G401.6 (cell line): ENCODE measurements at regions not wholly inside any gene's neighbourhood (a gene's known extent, or its start where the extent isn't known, plus 50 kb on each side); places are given as distances from the start of the nearest gene placed in this dataset.

Experiments used
- FAIRE-seq: peaks from 2 replicates; lab custom pipeline; 2012; peaks lifted over from hg19 to GRCh38; lab: Jason Lieb, UNC

DNA sequence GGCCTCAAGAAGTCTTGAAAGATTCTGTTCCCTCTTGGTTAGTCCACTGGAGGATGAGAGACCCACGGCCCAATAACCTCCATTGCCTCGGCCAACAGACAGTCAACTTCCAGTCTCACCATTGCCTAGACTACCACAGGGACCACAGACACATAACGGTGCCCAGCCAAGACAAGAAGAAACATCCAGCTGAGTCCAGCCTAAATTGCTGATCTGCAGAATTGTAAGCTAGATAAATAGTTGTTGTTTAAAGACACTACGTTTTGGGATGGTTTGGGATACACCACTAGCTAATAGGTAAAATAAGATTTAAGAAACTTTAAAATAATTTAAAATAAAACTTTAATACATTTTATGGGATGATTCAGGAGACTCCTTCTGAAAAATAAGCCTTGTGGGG is 324.7 kb upstream of the JAG1 start:
- FAIRE-seq: no peak

DNA sequence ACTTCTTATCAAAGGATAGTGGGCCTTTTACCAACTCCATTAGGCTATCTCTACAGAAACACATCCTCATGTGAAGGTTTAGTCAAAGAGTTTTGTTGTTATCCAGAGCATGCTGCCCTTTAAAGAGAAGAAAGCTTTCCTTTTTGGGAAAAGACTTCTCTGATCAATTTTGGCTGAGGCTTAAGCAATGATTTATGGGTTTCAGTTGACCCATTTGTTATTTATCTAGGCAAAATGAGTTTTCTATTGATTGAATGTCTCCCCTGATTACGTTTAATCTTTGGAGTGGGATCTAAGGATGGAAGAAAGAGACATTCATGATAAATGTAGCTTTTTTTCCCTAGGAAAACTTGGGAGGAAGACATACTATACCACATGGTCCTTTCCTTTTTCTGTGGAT is 326.6 kb upstream of the JAG1 start:
- FAIRE-seq: no peak

DNA sequence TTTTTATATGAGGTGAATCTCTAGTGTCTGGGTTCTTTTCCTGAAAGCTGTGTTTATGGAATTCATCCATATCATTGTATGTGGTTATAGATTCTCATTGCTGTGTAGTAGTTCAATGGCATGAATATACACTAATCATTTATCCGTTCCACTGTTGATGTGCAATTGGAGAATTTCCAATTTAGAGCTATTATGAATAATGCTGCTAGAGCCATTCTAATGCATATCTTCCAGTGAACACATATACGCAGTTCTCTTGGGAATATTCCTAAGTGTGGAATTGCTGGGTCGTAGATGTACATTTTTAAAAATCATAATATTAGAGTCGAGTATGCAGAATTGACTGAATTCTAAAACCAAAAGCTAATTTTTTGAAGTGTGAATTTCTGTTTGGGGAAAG is 327.5 kb upstream of the JAG1 start:
- FAIRE-seq: no peak

DNA sequence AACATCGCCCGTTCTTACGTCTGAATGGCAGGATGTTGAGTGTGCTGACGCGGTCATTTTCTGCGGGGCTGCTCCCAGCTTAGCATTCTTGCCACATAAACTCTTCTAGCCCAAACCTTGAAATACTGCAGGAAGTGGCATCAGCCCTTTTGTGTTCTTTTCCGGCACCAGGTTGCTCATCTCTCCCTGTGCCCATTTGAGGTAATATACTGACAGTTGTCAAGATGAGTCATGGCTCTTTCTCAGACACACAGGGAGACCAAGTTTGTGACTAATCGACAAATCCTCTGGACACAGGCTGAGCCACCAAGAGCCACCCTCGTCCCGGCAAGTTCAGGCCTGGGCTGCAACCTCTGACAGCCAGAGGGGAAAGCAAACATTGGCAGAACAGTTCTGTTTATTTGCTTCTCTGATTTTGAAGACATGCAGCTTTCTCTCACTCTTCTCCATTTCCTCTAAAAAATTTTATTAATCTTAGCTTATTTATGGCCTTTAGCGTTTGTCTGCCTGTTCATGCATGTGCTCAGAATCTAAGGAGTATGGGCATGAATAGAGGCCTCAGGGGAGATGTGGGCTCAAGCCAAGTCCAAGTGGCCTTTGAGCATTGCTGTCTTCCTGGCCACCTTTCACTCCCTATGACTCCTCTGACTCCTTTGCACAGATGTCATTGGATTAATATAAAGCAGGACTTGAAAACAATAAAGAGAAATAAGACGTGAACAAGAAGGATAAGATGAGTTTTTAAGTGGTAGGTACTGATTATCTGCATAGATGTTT is 328.2 kb upstream of the JAG1 start:
- FAIRE-seq: no peak

DNA sequence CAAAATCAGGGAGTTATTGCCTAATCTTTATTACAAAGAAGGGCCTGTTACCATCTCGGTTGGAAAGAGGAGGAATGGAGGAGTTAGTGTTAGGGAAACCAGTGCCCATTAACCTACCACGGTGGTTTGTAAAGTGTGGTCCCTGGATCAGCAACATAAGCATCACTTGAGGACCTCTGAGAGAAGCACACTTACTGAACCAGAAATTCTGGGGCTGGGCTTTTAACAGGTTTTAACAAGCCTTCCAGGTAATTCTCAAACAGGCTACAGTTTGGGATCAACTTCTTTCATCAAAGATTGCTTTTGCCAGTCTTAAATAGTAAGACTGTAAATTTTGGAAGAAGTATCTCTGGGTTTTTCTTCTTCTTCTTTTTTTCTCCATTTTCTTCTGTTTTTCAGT is 329.5 kb upstream of the JAG1 start:
- no peak for FAIRE-seq

DNA sequence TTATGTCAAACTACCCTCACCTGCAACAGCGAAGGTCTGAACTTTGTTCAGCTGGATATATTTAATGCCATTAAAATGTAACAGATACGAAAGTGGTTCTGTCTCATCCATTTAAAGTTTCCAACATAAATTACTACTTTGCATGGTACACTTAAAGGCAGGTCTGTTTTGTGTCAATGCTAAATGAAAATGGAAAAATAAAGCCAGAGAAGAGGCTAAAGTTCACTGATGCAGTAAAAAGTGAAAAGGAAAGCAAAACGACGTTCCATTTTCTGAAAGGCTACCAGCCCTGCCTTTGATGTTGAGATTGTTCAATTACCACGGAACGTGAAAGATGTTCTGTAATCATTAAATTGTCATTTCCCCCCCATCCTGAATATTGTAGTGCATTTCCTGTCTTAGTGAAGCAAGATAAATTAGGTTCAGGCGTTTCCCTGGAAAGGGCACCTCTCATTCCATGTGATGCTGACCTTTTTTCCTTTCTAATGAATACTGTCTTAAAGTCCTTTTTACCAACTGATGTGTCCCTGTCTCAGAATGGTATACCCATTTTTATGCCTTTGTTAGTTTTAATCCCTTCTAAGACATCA is 334.7 kb upstream of the JAG1 start:
- no peak for FAIRE-seq

DNA sequence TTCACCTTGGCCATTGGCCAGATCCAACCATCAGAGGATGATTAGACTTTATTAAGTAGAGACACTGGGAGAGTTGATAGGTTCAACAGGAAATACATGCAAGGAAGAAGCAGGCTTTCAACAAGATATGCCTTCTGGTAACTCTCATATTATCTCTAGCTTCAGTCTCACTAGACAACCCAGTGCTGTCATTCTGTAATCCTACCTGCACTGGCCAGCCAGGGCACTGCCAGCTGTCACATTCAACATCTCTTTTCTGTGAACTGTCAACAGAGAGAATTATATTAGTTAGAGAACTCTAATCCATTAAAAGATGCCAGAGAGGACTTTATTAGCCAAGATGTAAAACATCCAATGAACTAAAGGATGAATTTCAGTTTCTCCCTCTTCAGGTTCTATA is 337.9 kb upstream of the JAG1 start:
- no peak for FAIRE-seq

DNA sequence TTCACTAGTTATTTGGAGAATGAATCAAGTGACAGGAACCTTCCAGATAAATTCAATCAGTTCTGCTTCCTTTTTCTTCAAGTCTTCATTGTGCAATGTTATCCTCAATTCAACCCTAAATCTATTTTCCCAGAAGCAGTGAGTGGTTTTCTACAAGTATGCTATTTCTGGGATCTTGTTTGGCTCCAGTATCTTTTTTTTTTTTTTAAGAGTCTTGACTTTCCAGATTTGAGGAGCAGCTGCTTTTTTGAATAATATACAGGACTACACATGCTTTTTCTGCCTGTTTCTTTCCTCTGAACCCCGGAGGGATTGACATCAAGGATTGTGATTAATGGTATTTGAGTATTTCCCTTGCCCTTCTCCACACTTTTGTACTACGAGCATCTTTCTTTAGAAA is 339.2 kb upstream of the JAG1 start:
- FAIRE-seq: no peak

DNA sequence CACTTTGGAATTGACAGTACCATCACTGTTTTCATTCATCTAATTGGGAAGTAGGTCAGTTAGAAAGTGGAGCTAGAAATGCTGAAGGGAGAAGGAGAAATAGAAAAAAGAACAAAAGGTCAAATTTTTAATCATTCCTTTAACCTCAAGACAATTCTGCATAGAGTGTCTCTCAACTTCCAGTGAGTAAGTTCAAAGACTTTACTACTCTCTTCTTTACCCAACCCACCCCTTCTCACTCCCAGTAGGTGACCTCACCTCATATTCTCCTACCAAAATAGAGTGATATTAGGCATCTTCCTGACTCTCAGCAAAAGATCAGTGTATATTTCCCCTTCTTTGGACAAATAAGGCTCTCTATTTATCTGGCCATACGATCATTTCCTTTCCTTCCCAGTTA is 340.0 kb upstream of the JAG1 start:
- FAIRE-seq: no peak

DNA sequence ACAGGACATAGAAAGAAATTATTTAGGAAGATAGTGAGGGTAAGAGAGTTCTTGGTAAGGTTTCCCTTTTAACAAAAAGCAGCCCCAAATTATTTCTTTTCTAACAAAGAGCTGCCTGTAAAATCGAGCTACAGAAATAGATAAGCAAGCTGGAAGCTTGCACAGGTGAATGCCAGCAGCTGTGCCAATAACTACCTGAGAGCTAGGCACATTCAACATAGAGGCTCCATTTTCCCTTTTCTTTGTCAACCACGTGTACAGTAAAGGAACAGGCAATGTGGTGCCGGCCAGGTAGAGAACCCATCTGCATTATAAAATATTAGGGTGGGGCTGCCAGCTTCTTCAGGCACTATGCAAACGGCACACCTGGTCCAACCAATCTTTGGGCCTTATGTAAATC is 341.6 kb upstream of the JAG1 start:
- FAIRE-seq: no peak

DNA sequence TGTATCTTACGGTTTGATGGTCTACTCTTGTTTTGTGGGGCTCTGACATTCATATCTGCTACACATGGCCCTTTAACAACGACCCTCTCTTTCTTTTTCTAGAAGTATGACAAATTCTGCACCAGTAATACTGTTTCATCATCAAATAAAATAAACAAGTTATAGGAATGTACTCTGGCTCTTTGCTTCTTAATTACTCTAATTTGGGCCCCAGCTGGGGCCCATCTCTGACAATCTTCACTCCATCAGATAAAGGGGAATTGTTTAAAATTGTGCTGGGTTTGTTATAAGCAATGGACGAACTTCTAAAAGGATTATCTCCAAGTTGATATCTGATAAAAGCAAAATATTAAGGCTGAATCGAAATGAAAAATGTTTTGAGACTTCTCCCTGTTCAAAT is 343.6 kb upstream of the JAG1 start:
- no peak for FAIRE-seq

DNA sequence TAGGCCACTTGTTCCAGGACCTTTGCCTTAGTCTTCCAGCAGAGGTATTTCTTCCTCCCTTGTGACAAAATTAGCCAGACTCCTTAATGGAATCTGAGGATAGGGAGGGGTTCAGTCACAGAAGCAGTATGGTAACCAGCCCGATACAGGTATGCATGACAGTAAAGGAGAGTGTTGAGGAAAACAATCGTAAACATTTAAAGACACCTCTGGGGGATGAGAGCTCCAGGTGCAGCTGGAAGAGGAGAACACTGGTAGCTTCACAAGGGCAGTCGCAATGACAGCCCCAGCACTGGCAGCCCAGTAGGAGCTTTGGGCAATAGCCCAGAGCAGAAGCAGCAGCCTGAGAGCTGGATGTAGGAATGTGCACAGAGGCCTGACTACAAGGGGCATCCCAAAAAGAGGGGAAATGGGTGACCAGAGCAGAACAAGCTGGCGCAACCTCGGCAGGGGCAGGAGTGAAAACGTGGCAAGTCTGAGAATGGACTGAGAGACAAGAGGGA is 344.9 kb upstream of the JAG1 start:
- no peak for FAIRE-seq

DNA sequence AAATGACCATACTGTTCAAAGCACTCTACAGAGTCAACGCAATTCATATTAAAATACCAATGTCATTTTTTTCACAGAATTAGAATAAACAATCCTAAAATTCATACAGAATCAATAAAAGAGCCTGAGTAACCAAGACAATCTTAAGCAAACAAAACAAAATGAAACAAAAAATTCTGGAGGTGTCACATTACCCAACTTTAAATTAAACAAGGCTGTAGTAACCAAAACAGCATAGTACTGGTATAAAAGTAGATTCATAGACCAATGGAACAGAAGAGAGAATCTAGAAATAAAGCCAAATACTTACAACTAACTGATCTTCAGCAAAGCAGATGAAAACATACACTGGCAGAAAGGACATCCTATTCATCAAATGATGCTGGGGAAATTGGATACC is 346.9 kb upstream of the JAG1 start:
- FAIRE-seq: no peak

DNA sequence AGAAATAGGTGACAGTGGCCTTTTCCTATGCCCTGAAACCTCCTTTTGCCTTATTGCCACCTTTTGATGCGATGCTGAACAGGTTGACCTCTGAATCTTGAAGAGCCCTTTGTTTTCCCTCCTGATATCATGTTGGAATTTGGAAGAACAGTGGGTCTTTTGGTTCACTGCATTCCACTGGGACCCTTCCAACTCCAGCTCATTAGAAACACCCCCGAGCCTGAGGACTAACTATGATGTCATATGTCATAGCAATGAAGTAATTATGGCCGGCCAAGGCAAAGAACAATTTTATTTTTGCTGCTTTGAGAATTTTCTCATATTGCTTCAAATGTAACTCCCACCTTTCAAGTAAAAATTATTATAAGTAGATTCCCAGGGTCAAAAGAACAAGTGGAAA is 353.4 kb upstream of the JAG1 start:
- no peak for FAIRE-seq

DNA sequence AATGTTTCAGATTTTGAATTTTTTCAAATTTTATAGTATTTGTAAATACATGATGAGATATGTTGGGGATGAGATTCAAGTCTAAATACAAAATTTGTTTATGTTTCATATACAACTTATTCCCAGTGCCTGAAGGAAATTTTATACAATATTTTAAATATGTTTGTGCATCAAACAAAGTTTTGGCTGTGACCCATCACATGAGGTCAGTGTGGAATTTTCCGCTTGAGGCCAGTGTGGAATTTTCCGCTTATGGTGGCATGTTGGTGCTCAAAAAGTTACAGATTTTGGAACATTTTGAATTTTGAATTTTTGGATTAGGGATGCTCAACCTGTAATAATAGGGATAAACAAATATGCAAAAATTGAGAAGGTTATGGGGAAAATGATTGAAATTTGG is 356.6 kb upstream of the JAG1 start:
- FAIRE-seq: no peak

DNA sequence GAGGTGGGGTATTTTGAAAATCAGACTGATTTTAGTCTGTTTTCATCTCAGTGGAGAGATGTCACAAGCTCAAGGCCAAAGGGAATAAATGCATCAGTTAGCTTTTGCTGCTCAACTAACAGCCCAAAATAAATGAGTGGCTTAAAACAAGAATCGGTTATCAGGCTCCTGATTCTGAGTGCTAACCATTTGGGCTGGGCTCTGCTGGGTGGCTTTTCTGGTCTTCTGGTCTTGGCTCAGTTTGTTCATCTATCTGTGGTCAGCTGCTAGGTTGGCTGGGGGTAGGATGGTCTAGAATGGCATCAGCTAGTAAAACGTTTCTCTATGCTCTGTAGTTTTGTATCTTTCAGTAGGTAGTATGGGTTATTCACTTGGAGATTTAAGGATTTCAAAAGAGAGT is 357.5 kb upstream of the JAG1 start:
- no peak for FAIRE-seq

DNA sequence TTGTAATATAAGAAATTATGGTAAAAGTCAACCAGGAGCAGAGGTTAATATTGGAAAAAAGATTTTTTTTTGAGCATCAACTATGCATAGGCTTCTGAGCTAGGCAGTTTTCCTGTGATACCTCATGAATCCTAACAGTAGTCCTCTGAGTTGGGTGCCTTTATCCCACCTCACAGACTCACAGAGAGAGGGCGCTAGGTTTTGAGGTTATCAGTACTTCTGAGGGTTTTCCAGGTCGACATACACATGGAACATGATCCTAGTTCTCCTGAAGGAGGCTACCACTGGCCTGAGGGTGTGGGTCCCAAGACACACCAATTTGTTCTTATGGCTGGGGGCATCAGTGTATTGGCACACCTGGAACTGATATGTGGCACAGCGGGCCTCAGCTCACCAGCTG is 358.8 kb upstream of the JAG1 start:
- no peak for FAIRE-seq

DNA sequence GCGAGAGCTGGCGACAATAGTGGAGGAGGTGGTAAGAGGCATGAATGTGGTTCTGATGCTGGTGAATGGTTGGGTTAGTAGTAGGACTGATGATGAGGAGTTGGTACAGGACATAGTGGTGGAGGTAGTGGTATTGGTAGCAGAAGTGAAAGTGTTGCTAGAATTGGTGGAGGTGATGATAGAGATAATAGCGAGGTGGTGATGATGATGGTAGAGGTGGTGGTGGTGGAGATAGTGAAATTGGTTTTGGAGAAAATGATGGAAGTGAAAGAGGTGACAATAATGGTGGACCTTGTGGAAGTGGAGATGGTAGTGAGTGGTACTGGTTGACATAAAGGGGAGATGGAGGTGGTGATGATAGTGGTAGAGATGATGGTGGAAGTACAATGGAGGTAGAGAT is 360.2 kb upstream of the JAG1 start:
- no peak for FAIRE-seq

DNA sequence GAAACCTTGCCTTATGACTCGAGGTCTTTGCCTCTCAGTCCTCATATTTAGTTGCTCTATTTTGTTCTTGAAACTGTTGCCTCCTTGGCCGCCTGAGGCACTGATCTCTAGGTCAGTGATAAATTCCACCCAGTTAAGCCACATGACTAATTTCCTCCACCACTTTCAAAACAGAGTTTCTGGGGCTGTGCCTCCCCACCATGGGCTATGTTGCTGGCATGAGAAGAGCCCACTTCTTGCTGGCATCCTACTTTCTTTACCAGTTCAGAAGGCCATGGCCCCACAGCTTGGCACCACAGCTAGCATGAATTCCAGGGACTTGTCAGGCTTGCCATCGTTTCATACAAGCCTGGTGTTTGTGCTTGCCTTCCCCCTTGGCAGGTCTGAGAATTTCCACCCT is 361.4 kb upstream of the JAG1 start:
- no peak for FAIRE-seq

DNA sequence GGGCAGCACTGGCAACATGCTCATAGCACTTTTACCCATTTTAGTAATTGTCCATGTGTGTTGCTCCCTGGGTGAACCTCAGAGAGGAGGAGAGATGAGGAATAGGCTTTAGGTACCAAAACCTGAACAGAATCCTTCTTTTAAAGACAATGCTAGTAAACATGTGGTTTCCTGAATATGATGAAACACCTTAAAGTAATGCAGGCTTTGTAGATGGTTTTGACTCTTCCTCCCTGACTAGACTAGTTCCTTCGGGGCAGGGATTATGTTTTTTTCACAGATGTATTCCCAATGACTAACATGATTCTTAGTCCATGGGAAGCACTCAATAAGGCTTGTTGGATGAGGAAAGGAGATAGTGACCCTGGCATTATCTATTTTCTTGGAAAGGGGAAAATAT is 367.6 kb upstream of the JAG1 start:
- no peak for FAIRE-seq

DNA sequence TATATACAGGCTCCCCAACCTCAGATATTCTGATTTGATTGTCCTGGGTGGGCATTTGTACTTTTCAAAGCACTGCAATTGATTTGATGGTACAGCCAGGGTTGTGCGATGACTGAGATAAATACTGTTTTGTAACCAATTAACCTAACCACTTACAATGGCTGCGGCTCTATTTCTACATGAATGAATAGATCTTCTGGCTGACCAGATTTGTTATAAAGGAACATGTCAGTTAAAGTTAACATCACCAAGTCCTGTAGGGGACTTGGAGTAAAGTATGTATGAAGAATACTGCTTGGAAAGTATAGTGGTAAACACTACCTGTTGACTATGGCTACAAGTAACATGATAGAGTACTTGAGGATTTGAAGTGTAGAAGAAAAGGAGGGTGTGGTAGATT is 369.2 kb upstream of the JAG1 start:
- no peak for FAIRE-seq

DNA sequence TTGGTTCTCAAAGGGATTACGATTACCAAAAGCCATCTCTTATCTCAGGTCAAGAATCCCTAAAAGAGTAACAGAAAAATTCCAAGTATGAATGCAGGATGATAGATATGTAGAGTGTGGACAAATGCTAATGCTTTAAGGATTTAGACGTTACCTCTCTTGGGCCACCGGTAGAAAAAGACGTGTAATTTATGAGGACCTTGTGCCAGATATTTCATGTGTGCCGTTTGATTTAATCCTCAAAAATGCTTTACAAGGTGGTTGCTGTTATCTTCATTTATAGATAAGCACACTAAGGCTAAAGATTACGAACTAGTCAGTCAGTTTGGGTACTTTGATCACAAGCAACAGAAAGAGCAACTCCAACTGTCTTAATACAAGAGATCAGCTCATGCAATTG is 370.8 kb upstream of the JAG1 start:
- FAIRE-seq: no peak

DNA sequence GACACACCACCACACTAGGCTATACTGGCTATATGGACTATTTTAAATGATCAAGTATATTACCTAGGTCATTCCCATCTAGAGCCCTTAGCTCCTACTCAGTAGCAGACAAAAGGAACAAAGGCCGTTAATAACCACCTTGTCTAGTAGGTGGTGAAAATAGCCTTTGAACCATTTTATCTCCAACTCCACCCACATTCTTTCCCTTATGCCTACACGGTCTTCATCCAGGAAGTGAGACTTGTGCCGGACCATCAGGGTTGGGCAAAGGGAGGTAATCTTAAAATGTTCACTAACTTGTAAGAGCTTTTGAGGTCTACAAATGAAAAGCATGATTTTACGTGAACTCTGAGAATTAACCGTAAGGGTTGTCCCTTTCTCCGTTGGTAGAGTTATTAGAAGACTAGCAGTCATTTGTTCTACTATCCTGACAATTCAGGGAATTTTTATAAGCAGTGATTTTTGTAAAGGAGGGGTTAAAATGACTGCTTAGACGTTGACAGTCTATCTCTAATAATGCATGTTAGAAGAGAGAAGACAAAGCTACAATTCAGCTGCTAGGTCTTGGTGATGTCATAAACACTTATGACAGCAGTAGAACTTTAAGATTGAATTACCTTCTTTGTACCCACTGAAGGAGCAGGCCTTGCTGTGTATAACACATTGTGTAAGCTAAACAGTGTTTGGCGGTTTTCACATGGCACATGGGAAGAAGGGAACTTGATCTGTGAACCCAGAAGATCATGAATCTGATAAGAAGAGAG is 371.8 kb upstream of the JAG1 start:
- FAIRE-seq: no peak

DNA sequence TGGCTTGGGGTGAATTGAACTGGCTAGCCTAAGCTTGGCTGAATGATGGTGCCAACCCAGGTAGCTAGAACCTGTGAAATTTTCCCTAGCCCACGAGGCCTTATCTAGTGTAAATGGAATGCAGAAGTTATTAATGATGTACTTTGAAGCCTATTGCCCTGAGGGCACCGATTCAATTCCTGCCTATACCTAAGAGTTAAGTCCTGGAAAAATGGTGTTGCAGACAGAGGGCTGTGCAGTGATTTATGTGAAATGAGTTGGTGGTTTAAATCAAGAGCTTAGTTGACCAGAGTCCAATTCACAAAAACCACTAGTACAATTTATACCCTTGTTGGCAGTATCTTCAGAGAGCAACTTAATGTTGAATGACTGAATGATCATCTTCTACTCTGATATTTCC is 373.8 kb upstream of the JAG1 start:
- no peak for FAIRE-seq
